PC-3 (cell line): ENCODE measurements at regions not wholly inside any gene's neighbourhood (a gene's known extent, or its start where the extent isn't known, plus 50 kb on each side); places are given as distances from the start of the nearest gene placed in this dataset.

Experiments used
- ATAC-seq: fragments of 200-7000 bp; cut with Tn5 transposase; 2 replicates; pipeline ENCODE4 v1.9.1; 2020; ENCODE audit warnings: mild to moderate bottlenecking, moderate library complexity
- BruUV-seq: library from RNA; stranded (reverse); fragments of 400-500 nt; replicated peaks from 2 replicates; lab custom pipeline; 2021; lab: Mats Ljungman, UMichigan
- CTCF ChIA-PET: fragments of 300-600 bp; sonication (Branson Sonifier 250); formaldehyde crosslinking; loops from one replicate; lab custom pipeline; 2022; ENCODE audit warnings: antibody characterized with exemption; lab: Charles Lee
- POLR2A ChIA-PET: fragments of 300-600 bp; sonication (Branson Sonifier 250); formaldehyde crosslinking; loops from one replicate; lab custom pipeline; 2022; ENCODE audit warnings: antibody characterized with exemption; ENCODE audit not compliant: unreplicated experiment; lab: Charles Lee
- DNase-seq: peaks from one replicate; pipeline ENCODE4 v3.0.0-alpha.2; 2015
- H2AFZ ChIP-seq: fragments of 300-600 bp; sonication (generic); 2 replicates; pipeline ENCODE4 v1.6.0; 2016; ENCODE audit warnings: antibody characterized with exemption, low read length
- H3F3A ChIP-seq: fragments of 300-600 bp; sonication (generic); one replicate; pipeline ENCODE4 v1.6.0; 2017; ENCODE audit warnings: antibody characterized with exemption, low read length, control low read depth, mild to moderate bottlenecking; ENCODE audit not compliant: unreplicated experiment
- H3K27ac ChIP-seq: fragments of 300-600 bp; sonication (generic); 2 replicates; pipeline ENCODE4 v1.5.1; 2016; ENCODE audit warnings: mild to moderate bottlenecking, low read length
- H3K27me3 ChIP-seq: fragments of 300-600 bp; sonication (generic); 2 replicates; pipeline ENCODE4 v1.6.1; 2016; ENCODE audit warnings: low read length, mixed read lengths
- H3K36me3 ChIP-seq: fragments of 300-600 bp; sonication (generic); 2 replicates; pipeline ENCODE4 v1.6.1; 2016; ENCODE audit warnings: low read depth, mixed run types, low read length, mixed read lengths
- H3K4me1 ChIP-seq: fragments of 300-600 bp; sonication (generic); 2 replicates; pipeline ENCODE4 v1.5.1; 2016; ENCODE audit warnings: low read length; ENCODE audit not compliant: insufficient read depth
- H3K4me2 ChIP-seq: fragments of 300-600 bp; sonication (generic); 2 replicates; pipeline ENCODE4 v1.6.0; 2016; ENCODE audit warnings: low read length
- H3K4me3 ChIP-seq: fragments of 300-600 bp; sonication (generic); 2 replicates; pipeline ENCODE4 v1.5.1; 2016; ENCODE audit warnings: mild to moderate bottlenecking, low read length, mixed read lengths
- H3K79me2 ChIP-seq: fragments of 300-600 bp; sonication (generic); 2 replicates; pipeline ENCODE4 v1.6.1; 2017; ENCODE audit warnings: low read length, mixed read lengths
- H3K9ac ChIP-seq: fragments of 300-600 bp; sonication (generic); 2 replicates; pipeline ENCODE4 v1.6.0; 2016; ENCODE audit warnings: mild to moderate bottlenecking, low read length
- H3K9me2 ChIP-seq: fragments of 300-600 bp; sonication (generic); replicated peaks from 2 replicates; pipeline ENCODE4 v1.6.1; 2016; ENCODE audit warnings: mixed run types, low read length, mixed read lengths
- H3K9me3 ChIP-seq: fragments of 300-600 bp; sonication (generic); 2 replicates; pipeline ENCODE4 v1.6.1; 2016; ENCODE audit warnings: low read length, mixed read lengths
- H4K20me1 ChIP-seq: fragments of 300-600 bp; sonication (generic); 2 replicates; pipeline ENCODE4 v1.6.1; 2016; ENCODE audit warnings: low read length, mixed read lengths
- CTCF ChIP-seq: fragments of 300-600 bp; sonication (generic); conservative IDR thresholded peaks from 2 replicates; pipeline ENCODE4 v1.5.1; 2017; ENCODE audit warnings: antibody characterized with exemption, low read depth, mild to moderate bottlenecking, low read length
- EZH2 ChIP-seq: fragments of 300-600 bp; sonication (generic); IDR thresholded peaks from one replicate; pipeline ENCODE4 v1.6.1; 2017; ENCODE audit warnings: antibody characterized with exemption, mild to moderate bottlenecking, low read length; ENCODE audit not compliant: unreplicated experiment
- EZH2phosphoT487 ChIP-seq: fragments of 300-600 bp; sonication (generic); IDR thresholded peaks from 2 replicates; pipeline ENCODE4 v1.6.1; 2018; ENCODE audit warnings: mild to moderate bottlenecking, antibody characterized with exemption, low read length, borderline replicate concordance
- intact Hi-C: fragments of 100-400 bp; cut with micrococcal nuclease; formaldehyde crosslinking; loops from 2 replicates; pipeline ENCODE4 v1.9.0; 2023

DNA sequence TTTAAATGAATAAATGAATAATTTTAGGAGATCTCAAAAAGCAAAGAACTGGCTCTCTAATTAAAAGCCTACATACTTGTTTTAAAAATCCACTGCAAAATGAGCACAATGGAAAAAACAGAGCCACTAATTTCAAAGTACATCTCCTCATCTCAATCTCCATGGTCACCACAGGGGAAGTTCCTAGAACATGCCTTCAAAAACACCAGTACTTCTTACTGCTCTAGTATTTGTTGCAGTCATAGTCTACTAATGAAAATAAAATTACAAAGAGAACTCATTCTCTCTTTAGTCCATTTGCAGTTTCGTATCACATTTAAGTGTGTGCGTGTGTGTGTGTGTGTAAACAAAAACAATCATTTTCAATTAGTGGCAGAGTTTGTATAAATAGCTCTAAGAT lies 54.0 kb downstream of the PIK3C2A start:
- Histone ChIP-seq H3K9me2 (no peaks in the 10 kb centered on the region), H3K4me1 (no peaks in the 10 kb centered on the region), H3K27me3 (no peaks in the 10 kb centered on the region), H3K36me3 (no peaks in the 10 kb centered on the region), H3F3A (no peaks in the 10 kb centered on the region), H3K79me2 (0 out of 2 replicates have a peak, but pooled peaks cover 12% of the 10 kb centered on the region), H3K4me2 (no peak overlapping the region), H3K27ac (no peak overlapping the region), H3K4me3 (no peak overlapping the region), H3K9me3 (no peaks in the 10 kb centered on the region), H4K20me1 (no peaks in the 10 kb centered on the region), H3K9ac (no peak overlapping the region), H2AFZ (no peak overlapping the region)
- ATAC-seq (no peak), DNase-seq (no peak)
- POLR2A ChIA-PET: no interaction called here
- CTCF ChIA-PET: no interaction called here
- TF ChIP-seq EZH2: no peak
- TF ChIP-seq EZH2phosphoT487: no peak
- TF ChIP-seq CTCF: no peak
- BruUV-seq: no TSS peak
- intact Hi-C loops: no loop called here

- no TSS peak for BruUV-seq
- H3K9me3 ChIP-seq: no peaks in the 10 kb centered on the region
- TF ChIP-seq EZH2phosphoT487 (no peak), EZH2 (no peak), CTCF (no peak)
- ChIA-PET POLR2A (no interaction called here), CTCF (no interaction called here)
- no peak overlapping the region for H3K27ac ChIP-seq
- no peak for DNase-seq
- no peaks in the 10 kb centered on the region for H3K36me3 ChIP-seq
- H4K20me1 ChIP-seq: no peaks in the 10 kb centered on the region
- no peaks in the 10 kb centered on the region for H3K9me2 ChIP-seq
- H2AFZ ChIP-seq: no peak overlapping the region
- no peak overlapping the region for H3K4me2 ChIP-seq
- 0 out of 2 replicates have a peak, but pooled peaks cover 3% of the 10 kb centered on the region for H3K79me2 ChIP-seq
- no peaks in the 10 kb centered on the region for H3F3A ChIP-seq
- H3K4me1 ChIP-seq: no peaks in the 10 kb centered on the region
- H3K9ac ChIP-seq: no peak overlapping the region
- intact Hi-C loops: no loop called here
- no peaks in the 10 kb centered on the region for H3K27me3 ChIP-seq
- H3K4me3 ChIP-seq: no peak overlapping the region
- ATAC-seq: no peak
Observed at GRCh38 chr11:17152306-17152705, 55.5 kb downstream of the PIK3C2A start.

DNA sequence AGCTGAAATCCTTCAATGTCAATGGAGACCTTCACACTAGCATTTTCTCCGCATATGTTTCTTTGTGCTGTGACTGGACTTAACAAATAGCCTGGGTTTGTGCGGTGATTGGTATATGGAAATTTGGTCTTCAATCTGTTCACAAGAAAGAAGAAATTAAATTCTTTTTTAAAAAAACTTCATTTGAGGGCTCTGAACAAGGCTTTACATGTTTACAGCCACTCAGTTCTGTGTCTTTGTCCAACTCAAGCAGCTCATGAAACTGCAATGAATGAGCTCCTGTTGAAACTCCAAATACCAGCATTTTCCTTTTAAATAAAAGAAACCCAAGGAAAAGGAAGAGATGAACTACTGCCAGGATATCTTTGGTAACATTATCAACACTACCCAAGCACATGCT lies 57.3 kb downstream of the PIK3C2A start:
- no peaks in the 10 kb centered on the region for H3K79me2 ChIP-seq
- BruUV-seq: no TSS peak
- H2AFZ ChIP-seq: no peak overlapping the region
- DNase-seq (no peak), ATAC-seq (no peak)
- H3K4me1 ChIP-seq: peaks cover 7% of the 10 kb centered on the region
- TF ChIP-seq EZH2phosphoT487 (no peak), CTCF (no peak), EZH2 (no peak)
- H3K4me2 ChIP-seq: no peak overlapping the region
- H3K27ac ChIP-seq: no peak overlapping the region
- no peaks in the 10 kb centered on the region for H4K20me1 ChIP-seq
- CTCF ChIA-PET: no interaction called here
- POLR2A ChIA-PET: no interaction called here
- intact Hi-C loops: no loop called here
- H3F3A ChIP-seq: no peaks in the 10 kb centered on the region
- no peak overlapping the region for H3K9ac ChIP-seq
- no peak overlapping the region for H3K4me3 ChIP-seq
- no peaks in the 10 kb centered on the region for H3K9me3 ChIP-seq
- no peaks in the 10 kb centered on the region for H3K9me2 ChIP-seq
- no peaks in the 10 kb centered on the region; the same call in 1 of the 2 replicates for H3K36me3 ChIP-seq
- H3K27me3 ChIP-seq: no peaks in the 10 kb centered on the region
